Body of pancreas (tissue), 4 donors: ENCODE measurements at regions not wholly inside any gene's neighbourhood (a gene's known extent, or its start where the extent isn't known, plus 50 kb on each side); places are given as distances from the start of the nearest gene placed in this dataset.
"Not testable (repeated sequence)": the region's sequence is repeated elsewhere in the genome, so short reads cannot be mapped to it uniquely, and the experiment has no call there.

Source experiments
- ATAC-seq: fragments of 150-250 bp; one replicate; pipeline ENCODE4 v1.9.1; 2016
- DNase-seq, 4 donors: peaks; one replicate each; pipeline ENCODE4 v3.0.0-alpha.2; 2019
- H3K27ac ChIP-seq, 4 donors: fragments of 200-600 bp; sonication (generic); 1 replicate in 3 of 4; 2 replicates in 1 of 4; pipeline versions ENCODE4 v1.5.1 to v1.6.1; 2016 to 2019; ENCODE audit warnings: mild to moderate bottlenecking in 1 of 4, mixed read lengths in 1 of 4, moderate library complexity in 1 of 4
- H3K27me3 ChIP-seq, 2 donors: fragments of 200-600 bp; sonication (generic); one replicate each; pipeline ENCODE4 v1.6.0; 2016; ENCODE audit warnings: mild to moderate bottlenecking in 1 of 2
- H3K36me3 ChIP-seq, 2 donors: fragments of 200-600 bp; sonication (generic); replicated peaks in 1 of 2; 2 replicates each; pipeline ENCODE4 v1.5.1; 2016; ENCODE audit warnings: low read depth in 2 of 2; ENCODE audit not compliant: insufficient read depth in 1 of 2
- H3K4me1 ChIP-seq: fragments of 200-600 bp; sonication (generic); one replicate; pipeline ENCODE4 v1.6.0; 2016
- H3K4me3 ChIP-seq, 2 donors: fragments of 200-600 bp; sonication (generic); 1 replicate in 1 of 2; 2 replicates in 1 of 2; pipeline ENCODE4 v1.5.1; 2016 to 2019
- H3K9me3 ChIP-seq, 3 donors: fragments of 200-600 bp; sonication (generic); 1 replicate in 2 of 3; 2 replicates in 1 of 3; pipeline ENCODE4 v1.5.1; 2016
- WGBS, 2 donors: methylation state at CpG; one replicate each; pipeline ENCODE4 v1.1.5; 2017; 5-methylcytosine and 5-hydroxymethylcytosine counted together
- intact Hi-C: fragments of 100-400 bp; cut with DNase I; formaldehyde crosslinking; loops from one replicate; pipeline ENCODE4 v1.15.1; 2023
- TF ChIP-seq, protein P1 (sequence below), 7 experiments: fragments of 450-650 bp in 4 of 7; fragments of 200-600 bp in 3 of 7; sonication (generic) in 3 of 7; IDR thresholded peaks; one replicate each; pipeline ENCODE4 v1.5.1; 2016 to 2019; ENCODE audit warnings: antibody characterized with exemption in 7 of 7

DNA sequence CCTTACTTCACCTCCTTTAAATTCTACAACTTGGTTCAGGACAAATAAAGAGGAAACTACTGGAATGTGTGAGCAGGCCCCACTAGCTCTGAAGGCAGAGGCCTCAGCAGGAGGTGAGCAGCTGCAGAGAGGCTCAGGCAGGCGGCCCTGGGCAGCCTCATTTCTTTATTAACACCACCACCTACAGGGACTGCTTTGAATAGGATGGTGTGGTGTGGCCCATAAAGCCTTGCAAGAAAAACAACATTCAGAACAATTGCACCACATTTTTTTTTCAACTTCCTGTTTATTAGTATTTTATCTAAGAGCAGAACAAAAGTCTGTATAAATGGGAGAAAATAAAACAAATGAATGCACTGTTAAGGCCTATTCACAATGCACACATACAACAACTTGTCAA is 333.7 kb downstream of the BCL2L11 start:
- no CpG with 5 or more reads among the region's 1 CpG for WGBS, 2 donors
- ATAC-seq, result peak; percentile 95
- H3K4me1 ChIP-seq, H3K36me3 ChIP-seq, H3K27me3 ChIP-seq, H3K4me3 ChIP-seq, intact Hi-C loops, H3K27ac ChIP-seq, H3K9me3 ChIP-seq: not testable (repeated sequence)
- DNase-seq, result peak in 3 of 4 donors; percentile 32 to 59 (median 35)
- TF ChIP-seq, protein P1, sequence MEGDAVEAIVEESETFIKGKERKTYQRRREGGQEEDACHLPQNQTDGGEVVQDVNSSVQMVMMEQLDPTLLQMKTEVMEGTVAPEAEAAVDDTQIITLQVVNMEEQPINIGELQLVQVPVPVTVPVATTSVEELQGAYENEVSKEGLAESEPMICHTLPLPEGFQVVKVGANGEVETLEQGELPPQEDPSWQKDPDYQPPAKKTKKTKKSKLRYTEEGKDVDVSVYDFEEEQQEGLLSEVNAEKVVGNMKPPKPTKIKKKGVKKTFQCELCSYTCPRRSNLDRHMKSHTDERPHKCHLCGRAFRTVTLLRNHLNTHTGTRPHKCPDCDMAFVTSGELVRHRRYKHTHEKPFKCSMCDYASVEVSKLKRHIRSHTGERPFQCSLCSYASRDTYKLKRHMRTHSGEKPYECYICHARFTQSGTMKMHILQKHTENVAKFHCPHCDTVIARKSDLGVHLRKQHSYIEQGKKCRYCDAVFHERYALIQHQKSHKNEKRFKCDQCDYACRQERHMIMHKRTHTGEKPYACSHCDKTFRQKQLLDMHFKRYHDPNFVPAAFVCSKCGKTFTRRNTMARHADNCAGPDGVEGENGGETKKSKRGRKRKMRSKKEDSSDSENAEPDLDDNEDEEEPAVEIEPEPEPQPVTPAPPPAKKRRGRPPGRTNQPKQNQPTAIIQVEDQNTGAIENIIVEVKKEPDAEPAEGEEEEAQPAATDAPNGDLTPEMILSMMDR (IDR thresholded peaks at IDR 0.05), result peak in 1 of 7 experiments; percentile 13

DNA sequence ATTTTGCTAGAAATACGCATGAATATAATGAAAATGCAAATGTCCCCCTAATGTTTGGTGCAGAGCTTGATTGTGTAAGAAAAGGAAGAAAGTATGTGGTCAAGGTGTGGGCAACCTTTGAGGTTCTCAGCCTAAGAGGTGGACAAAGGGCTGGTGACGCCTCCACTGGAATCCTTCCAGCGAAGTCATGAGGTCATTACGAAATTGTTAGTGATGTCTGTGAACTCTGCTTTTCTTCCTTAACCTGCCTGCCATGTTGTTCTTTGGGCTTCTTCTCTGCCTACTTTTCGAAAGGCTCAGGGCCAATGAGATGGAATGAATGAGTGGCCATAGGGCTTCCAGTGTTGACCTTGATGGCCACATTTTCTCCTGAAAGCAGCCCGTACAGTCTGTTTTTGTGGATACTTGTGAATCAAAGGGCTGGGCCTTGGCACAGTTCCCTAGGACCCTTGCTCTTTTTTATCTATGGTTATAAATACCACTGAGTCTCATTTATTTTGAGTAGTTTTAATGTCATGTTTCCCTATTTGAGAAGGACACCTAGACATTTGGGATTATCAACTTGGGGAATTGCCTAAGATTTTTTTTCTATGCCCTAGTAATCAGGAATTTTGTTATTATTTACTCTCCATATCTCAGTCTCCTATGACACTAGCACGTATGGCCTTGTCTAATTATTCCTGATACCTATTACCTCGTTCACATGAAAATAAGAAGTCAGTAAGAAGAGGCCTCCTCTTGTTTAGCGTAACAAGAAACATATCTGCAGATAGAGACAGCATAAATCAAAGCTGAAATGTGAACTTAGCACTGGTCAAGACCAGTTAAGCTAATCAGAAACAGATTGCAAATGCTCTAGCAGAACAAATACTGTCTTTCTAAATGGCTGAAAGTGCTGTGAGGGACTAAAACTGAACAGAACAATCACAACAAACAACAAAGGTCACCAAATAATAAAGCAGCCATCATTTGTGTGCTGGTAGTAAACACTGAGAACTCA is 334.6 kb downstream of the BCL2L11 start:
- H3K4me3 ChIP-seq, H3K36me3 ChIP-seq, ATAC-seq, H3K4me1 ChIP-seq, DNase-seq, H3K27me3 ChIP-seq, H3K27ac ChIP-seq, intact Hi-C loops, H3K9me3 ChIP-seq: not testable (repeated sequence)
- 77 to 82% methylated on average over 9 of the region's 9 CpGs for WGBS, 2 donors

DNA sequence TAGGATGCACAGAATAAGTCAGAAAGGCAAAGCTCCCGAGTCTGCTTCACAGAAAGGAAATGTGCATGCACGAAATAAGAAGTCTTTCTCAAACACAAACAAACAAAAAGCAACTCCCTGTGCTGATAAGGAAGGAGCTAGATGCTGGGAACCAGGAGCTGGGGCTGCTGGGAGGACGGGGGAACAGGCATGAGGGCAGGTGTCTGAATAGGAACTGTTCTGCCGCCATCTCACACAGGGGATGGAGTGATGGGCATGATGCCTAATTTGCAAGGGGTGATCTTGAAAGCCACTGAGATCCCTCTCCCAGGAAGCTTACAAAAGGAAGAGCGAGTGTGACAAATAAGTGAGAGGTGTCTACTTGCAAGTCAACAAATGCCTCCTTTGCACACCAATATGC is 336.5 kb downstream of the BCL2L11 start:
- H3K36me3 ChIP-seq, intact Hi-C loops, H3K4me3 ChIP-seq, ATAC-seq, H3K9me3 ChIP-seq, DNase-seq, H3K27ac ChIP-seq, H3K27me3 ChIP-seq, H3K4me1 ChIP-seq: not testable (repeated sequence)
- WGBS, 2 donors, result 70 to 88% methylated on average over 3 to 4 of the region's 5 CpGs

DNA sequence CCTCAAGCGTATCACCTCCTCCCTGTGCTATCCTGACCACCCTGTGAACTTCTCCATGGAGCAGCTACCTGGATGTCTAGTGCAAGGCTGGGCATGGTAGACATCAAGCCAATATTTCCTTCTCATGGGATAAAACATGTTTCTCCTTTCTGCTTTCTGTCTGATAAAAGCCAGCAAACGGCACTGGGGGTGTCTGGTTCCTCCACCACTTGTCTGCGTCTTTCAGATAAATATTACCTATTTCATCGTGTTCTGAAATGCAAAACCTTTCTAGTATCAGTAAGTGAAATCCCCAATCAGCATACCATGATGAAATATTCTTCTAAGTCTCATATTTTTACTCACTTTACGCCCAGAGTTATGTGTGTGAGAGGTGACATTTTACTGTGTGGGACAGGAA is 340.2 kb downstream of the BCL2L11 start:
- DNase-seq, intact Hi-C loops, H3K36me3 ChIP-seq, ATAC-seq, H3K27me3 ChIP-seq, H3K4me3 ChIP-seq, H3K27ac ChIP-seq, H3K4me1 ChIP-seq, H3K9me3 ChIP-seq: not testable (repeated sequence)
- WGBS, 2 donors, result 89 to 98% methylated on average over 4 to 5 of the region's 5 CpGs

DNA sequence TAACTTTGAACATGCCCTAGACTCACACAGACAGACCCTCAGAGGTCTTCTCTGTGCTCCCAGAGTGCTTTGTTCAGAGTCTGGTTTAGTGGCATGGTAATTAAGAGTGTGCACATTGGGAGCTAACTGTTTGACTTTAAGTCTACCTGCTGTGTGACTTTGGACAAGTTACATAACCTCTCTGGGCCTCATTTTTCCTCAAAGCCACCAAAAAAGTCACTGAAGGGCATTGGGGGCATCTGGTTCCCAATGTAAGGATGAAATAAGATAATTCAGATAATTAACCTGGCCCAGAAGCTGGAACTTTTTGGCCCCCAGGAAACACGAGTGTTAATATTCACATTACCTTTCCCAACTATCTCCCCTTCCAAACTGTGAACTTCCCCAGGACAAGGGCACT is 341.1 kb downstream of the BCL2L11 start:
- H3K4me1 ChIP-seq, H3K36me3 ChIP-seq, H3K9me3 ChIP-seq, DNase-seq, H3K27ac ChIP-seq, H3K27me3 ChIP-seq, ATAC-seq, H3K4me3 ChIP-seq, intact Hi-C loops: not testable (repeated sequence)
- 83 to 88% methylated on average over 1 of the region's 1 CpG for WGBS, 2 donors

DNA sequence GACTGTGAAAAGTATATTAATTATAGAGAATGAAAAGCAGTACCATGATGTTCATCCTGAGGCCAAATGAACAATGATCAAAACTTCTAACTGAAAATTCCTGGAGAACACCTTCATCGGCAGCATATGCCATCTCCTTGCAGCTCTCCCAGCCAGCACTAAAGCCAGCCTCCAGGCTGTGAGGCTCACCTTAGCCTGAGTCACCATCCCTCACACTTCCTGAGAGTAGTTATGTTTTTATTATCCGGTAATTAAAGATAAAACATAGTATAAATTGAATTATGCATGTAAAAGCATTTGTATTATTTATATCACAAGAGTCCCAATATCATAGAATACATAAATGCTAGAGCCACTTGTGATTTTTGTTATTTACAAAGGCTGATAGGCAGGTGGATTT is 341.9 kb downstream of the BCL2L11 start:
- ATAC-seq, H3K36me3 ChIP-seq, H3K4me3 ChIP-seq, H3K27me3 ChIP-seq, H3K9me3 ChIP-seq, DNase-seq, intact Hi-C loops, H3K4me1 ChIP-seq: not testable (repeated sequence)
- 45 to 66% methylated on average over 2 of the region's 2 CpGs for WGBS, 2 donors
- H3K27ac ChIP-seq, result peak overlapping the region in 3 of 4 donors; percentile 16 to 76 (median 36)

DNA sequence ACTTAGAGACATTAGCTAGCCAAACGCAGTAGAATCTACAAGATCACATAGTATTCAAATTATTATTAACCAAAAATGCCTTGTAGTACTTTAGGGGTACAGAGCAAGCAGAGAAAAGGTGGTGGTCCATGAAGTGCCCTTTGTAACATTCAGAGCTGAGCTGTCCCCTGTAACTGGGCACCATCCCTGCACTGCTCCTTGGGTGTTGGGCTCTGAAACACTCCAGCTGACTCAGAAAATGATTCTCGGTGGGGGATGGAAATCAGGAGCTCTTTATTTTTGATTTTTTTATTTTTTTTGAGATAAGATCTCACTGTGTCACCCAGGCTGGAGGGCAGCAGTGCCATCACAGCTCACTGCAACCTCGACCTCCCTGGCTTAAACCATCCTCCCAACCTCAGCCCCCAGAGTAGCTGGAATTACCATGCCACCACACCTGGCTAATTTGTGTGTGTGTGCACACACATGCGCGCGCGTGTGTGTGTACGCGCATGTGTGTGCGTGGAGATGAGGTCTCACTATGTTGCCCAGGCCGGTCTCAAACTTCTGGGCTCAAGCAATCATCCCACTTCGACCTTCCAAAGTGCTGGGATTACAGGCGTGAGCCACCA is 342.6 kb downstream of the BCL2L11 start:
- H3K4me1 ChIP-seq, H3K36me3 ChIP-seq, DNase-seq, H3K27me3 ChIP-seq, H3K9me3 ChIP-seq, intact Hi-C loops, H3K4me3 ChIP-seq: not testable (repeated sequence)
- peak overlapping the region in 3 of 4 donors; percentile 60 to 80 (median 76) for H3K27ac ChIP-seq
- 83 to 93% methylated on average over 7 to 9 of the region's 13 CpGs for WGBS, 2 donors
- peak; percentile 18 for ATAC-seq

DNA sequence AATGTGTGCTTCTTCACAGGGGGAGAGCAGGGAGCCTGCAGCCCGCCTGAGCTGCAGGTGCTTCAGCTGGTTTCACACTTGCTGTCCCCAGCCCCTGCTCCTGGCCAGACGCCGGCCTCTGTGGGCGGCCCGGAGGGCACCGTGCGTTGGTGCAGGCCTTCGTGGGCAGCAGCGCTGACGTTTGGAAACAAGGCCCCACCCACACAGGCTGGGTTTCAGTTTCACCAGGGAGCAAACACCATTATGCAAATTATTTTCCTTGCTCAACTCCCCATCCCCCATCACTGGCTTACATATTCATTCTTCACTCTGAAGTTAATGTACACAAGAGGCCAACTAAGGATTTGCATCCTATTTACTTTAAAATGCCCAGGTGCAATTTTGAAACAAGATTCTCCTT is 343.2 kb downstream of the BCL2L11 start:
- WGBS, 2 donors, result no CpG with 5 or more reads among the region's 10 CpGs
- H3K36me3 ChIP-seq, H3K4me1 ChIP-seq, H3K27me3 ChIP-seq, H3K4me3 ChIP-seq, intact Hi-C loops, H3K9me3 ChIP-seq: not testable (repeated sequence)
- ATAC-seq, result peak; percentile 91
- peak in 3 of 4 donors; percentile 25 to 63 (median 47) for DNase-seq
- peak overlapping the region in 3 of 4 donors; percentile 60 to 80 (median 76) for H3K27ac ChIP-seq

DNA sequence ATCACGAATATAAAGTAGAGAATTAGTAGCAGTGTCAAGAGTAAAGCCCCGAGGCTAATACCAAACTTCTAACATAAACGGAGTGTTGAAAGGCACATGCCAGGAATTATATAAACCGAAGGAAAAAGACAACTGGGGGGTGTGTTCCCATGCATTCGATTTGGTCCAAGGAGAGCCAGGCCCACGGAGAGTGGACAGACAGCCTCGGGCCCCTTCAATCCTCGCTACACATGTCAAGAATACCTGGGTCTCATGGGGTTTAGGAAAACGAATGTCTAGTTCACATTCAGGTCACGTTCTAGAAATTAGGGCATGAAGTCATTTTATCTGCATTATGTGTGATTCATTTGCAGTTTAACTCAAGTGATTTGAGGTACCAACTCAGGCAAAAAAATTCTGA is 343.7 kb downstream of the BCL2L11 start:
- DNase-seq, H3K4me1 ChIP-seq, H3K4me3 ChIP-seq, intact Hi-C loops, H3K27me3 ChIP-seq, H3K36me3 ChIP-seq, H3K9me3 ChIP-seq: not testable (repeated sequence)
- ATAC-seq, result peak; percentile 7
- H3K27ac ChIP-seq, result peak overlapping the region in 2 of 4 donors; percentile 49 to 80
- 43 to 53% methylated on average over 6 to 7 of the region's 10 CpGs for WGBS, 2 donors

DNA sequence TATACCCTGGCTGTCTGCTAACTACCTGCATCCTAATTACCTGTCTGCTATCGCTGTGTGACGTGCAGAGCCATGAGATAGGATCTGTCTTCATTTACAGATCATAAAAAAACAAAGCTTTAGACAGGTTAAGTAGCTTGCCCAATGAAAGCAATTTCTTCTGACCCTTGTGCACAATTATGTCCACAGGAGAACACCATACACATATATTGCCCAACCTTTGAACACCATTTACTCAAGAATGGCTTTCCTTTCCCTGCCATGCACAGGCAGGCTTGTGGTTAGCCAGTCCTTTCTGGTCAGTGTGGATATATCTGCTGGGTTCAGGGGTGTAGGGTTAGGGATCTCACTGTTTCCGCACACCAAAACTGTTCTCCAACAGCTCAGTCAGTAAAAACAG is 344.8 kb downstream of the BCL2L11 start:
- H3K4me3 ChIP-seq, H3K27ac ChIP-seq, DNase-seq, H3K36me3 ChIP-seq, ATAC-seq, H3K27me3 ChIP-seq, intact Hi-C loops, H3K9me3 ChIP-seq, H3K4me1 ChIP-seq: not testable (repeated sequence)
- 92 to 95% methylated on average over 2 of the region's 3 CpGs for WGBS, 2 donors

DNA sequence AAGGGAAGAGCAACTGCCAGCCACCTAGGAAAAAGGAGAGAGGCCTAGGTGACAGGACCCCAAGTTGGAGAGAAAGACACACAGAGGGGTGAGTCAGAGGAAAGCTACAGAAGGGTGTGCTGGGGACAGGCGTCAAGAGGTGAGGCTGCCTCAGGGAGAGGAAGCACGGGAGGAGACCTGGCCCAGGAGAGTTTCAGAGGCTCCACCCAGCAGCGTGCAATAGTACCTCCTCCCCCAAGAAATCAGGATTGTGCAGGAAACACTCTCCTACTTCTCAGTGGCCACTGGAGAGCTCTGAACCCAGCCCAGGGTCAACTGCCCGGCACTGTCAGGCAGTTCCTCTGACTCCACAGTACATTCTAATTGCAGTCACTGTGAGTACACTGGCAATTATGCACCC is 346.0 kb downstream of the BCL2L11 start:
- DNase-seq, H3K27ac ChIP-seq, intact Hi-C loops, ATAC-seq, H3K27me3 ChIP-seq, H3K4me1 ChIP-seq, H3K9me3 ChIP-seq, H3K4me3 ChIP-seq, H3K36me3 ChIP-seq: not testable (repeated sequence)
- 41 to 66% methylated on average over 4 of the region's 4 CpGs for WGBS, 2 donors
